ENCODE measurements at regions not wholly inside any gene's neighbourhood (a gene's known extent, or its start where the extent isn't known, plus 50 kb on each side); places are given as distances from the start of the nearest gene placed in this dataset.

DNA sequence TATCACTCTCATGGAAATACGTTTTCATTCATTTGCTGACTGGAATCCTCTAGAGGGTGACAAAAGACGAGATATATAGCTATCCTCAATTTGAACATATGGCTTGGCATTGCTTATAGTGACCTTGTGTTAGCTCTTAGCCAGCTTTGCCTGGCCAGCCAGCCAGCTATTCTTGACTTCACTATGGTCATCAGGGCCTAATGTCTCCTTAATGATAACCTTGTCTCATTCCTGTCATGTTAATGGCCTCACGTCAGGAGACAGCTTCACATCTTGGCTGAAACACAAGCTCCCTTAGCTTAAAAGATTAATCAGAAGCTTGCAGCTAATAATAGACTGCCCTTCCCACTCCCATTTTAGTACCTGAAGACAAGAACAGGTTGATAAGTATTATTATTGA, 1517.5 kb upstream of the PIK3C3 start:
- Histone ChIP-seq H3K27ac (ENCODE audit: low read depth) (no peak overlapping the region), H3K27me3 (ENCODE audit: insufficient read depth) (no peaks in the 10 kb centered on the region), H3K4me3 (no peak overlapping the region), H4K20me1 (replicated peaks; ENCODE audit: insufficient read depth) (no peaks in the 10 kb centered on the region), H3K9me2 (ENCODE audit: insufficient read depth) (no peaks in the 10 kb centered on the region; the same call in 1 of the 2 replicates), H3K79me2 (replicated peaks; ENCODE audit: insufficient read depth) (no peaks in the 10 kb centered on the region), H3K36me3 (ENCODE audit: insufficient read depth) (no peaks in the 10 kb centered on the region), H3K4me2 (no peak overlapping the region), H3K4me1 (ENCODE audit: insufficient read depth) (no peaks in the 10 kb centered on the region), H2AFZ (peak overlapping the region; percentile 28; the same call in 1 of the 2 replicates), H3F3A (replicated peaks; ENCODE audit: low read depth) (no peaks in the 10 kb centered on the region)
- Mint-ChIP-seq H3K27ac (no peak overlapping the region), H3K9me3 (no peaks in the 10 kb centered on the region), H3K36me3 (ENCODE audit: low read depth) (no peaks in the 10 kb centered on the region), H3K4me1 (peaks cover 13% of the 10 kb centered on the region), H3K4me3 (no peak overlapping the region), H3K27me3 (ENCODE audit: insufficient read depth, low read depth, poor library complexity) (no peaks in the 10 kb centered on the region)
- ATAC-seq (no peak), DNase-seq (ENCODE audit: low spot score) (no peak)
- TF ChIP-seq NANOG (IDR thresholded peaks at IDR 0.05; ENCODE audit: borderline replicate concordance) (no peak), ZNF331 (CRISPR knock-in tag; IDR thresholded peaks at IDR 0.05; ENCODE audit: low read depth) (no peak), CTCF (conservative IDR thresholded peaks at IDR 0.05; ENCODE audit: low read depth in 2 of 2) (peak; percentile 20 to 43; a peak in 3 of 4 replicates)

GRCh38 chr18:40431071-40431985, 1523.7 kb upstream of the PIK3C3 start:
- Histone ChIP-seq H4K20me1 (replicated peaks; ENCODE audit: insufficient read depth) (no peaks in the 10 kb centered on the region), H3K27ac (ENCODE audit: low read depth) (no peak overlapping the region), H3K4me3 (no peak overlapping the region), H3K27me3 (ENCODE audit: insufficient read depth) (no peaks in the 10 kb centered on the region), H3K79me2 (replicated peaks; ENCODE audit: insufficient read depth) (no peaks in the 10 kb centered on the region), H2AFZ (no peak overlapping the region), H3K4me2 (no peak overlapping the region), H3K9me2 (ENCODE audit: insufficient read depth) (peaks cover 3% of the 10 kb centered on the region; the same call in 1 of the 2 replicates), H3K36me3 (ENCODE audit: insufficient read depth) (no peaks in the 10 kb centered on the region), H3K4me1 (ENCODE audit: insufficient read depth) (no peaks in the 10 kb centered on the region), H3F3A (replicated peaks; ENCODE audit: low read depth) (no peaks in the 10 kb centered on the region)
- no peak for DNase-seq (ENCODE audit: low spot score)
- Mint-ChIP-seq H3K27me3 (ENCODE audit: insufficient read depth, low read depth, poor library complexity) (no peaks in the 10 kb centered on the region), H3K9me3 (no peaks in the 10 kb centered on the region), H3K4me1 (peaks cover 11% of the 10 kb centered on the region), H3K36me3 (ENCODE audit: low read depth) (no peaks in the 10 kb centered on the region), H3K27ac (no peak overlapping the region), H3K4me3 (no peak overlapping the region)
- no peak for ATAC-seq
- TF ChIP-seq ETS1 (IDR thresholded peaks at IDR 0.05) (no peak), JUNB (IDR thresholded peaks at IDR 0.05; ENCODE audit: unreplicated experiment) (no peak), POLR2AphosphoS5 (IDR thresholded peaks at IDR 0.05; ENCODE audit: low read depth) (no peak), STAT1 (IDR thresholded peaks at IDR 0.05; ENCODE audit: unreplicated experiment) (no peak)
- TF ChIP-seq, protein P1, sequence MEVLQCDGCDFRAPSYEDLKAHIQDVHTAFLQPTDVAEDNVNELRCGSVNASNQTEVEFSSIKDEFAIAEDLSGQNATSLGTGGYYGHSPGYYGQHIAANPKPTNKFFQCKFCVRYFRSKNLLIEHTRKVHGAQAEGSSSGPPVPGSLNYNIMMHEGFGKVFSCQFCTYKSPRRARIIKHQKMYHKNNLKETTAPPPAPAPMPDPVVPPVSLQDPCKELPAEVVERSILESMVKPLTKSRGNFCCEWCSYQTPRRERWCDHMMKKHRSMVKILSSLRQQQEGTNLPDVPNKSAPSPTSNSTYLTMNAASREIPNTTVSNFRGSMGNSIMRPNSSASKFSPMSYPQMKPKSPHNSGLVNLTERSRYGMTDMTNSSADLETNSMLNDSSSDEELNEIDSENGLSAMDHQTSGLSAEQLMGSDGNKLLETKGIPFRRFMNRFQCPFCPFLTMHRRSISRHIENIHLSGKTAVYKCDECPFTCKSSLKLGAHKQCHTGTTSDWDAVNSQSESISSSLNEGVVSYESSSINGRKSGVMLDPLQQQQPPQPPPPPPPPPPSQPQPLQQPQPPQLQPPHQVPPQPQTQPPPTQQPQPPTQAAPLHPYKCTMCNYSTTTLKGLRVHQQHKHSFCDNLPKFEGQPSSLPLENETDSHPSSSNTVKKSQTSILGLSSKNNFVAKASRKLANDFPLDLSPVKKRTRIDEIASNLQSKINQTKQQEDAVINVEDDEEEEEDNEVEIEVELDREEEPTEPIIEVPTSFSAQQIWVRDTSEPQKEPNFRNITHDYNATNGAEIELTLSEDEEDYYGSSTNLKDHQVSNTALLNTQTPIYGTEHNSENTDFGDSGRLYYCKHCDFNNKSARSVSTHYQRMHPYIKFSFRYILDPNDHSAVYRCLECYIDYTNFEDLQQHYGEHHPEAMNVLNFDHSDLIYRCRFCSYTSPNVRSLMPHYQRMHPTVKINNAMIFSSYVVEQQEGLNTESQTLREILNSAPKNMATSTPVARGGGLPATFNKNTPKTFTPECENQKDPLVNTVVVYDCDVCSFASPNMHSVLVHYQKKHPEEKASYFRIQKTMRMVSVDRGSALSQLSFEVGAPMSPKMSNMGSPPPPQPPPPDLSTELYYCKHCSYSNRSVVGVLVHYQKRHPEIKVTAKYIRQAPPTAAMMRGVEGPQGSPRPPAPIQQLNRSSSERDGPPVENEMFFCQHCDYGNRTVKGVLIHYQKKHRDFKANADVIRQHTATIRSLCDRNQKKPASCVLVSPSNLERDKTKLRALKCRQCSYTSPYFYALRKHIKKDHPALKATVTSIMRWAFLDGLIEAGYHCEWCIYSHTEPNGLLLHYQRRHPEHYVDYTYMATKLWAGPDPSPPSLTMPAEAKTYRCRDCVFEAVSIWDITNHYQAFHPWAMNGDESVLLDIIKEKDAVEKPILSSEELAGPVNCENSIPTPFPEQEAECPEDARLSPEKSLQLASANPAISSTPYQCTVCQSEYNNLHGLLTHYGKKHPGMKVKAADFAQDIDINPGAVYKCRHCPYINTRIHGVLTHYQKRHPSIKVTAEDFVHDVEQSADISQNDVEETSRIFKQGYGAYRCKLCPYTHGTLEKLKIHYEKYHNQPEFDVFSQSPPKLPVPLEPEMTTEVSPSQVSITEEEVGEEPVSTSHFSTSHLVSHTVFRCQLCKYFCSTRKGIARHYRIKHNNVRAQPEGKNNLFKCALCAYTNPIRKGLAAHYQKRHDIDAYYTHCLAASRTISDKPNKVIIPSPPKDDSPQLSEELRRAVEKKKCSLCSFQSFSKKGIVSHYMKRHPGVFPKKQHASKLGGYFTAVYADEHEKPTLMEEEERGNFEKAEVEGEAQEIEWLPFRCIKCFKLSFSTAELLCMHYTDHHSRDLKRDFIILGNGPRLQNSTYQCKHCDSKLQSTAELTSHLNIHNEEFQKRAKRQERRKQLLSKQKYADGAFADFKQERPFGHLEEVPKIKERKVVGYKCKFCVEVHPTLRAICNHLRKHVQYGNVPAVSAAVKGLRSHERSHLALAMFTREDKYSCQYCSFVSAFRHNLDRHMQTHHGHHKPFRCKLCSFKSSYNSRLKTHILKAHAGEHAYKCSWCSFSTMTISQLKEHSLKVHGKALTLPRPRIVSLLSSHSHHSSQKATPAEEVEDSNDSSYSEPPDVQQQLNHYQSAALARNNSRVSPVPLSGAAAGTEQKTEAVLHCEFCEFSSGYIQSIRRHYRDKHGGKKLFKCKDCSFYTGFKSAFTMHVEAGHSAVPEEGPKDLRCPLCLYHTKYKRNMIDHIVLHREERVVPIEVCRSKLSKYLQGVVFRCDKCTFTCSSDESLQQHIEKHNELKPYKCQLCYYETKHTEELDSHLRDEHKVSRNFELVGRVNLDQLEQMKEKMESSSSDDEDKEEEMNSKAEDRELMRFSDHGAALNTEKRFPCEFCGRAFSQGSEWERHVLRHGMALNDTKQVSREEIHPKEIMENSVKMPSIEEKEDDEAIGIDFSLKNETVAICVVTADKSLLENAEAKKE (CRISPR knock-in tag; IDR thresholded peaks at IDR 0.05), result no peak

All from GM23338 (cell line).